Lower leg skin (tissue), 3 donors: ENCODE measurements at regions not wholly inside any gene's neighbourhood (a gene's known extent, or its start where the extent isn't known, plus 50 kb on each side); places are given as distances from the start of the nearest gene placed in this dataset.

Source experiments
- CTCF ChIP-seq, 3 donors: fragments of 450-650 bp; IDR thresholded peaks; one replicate each; pipeline ENCODE4 v1.5.1; 2016; ENCODE audit warnings: antibody characterized with exemption in 3 of 3, mild to moderate bottlenecking in 3 of 3, moderate library complexity in 2 of 3
- POLR2A ChIP-seq, 2 donors: fragments of 450-650 bp; IDR thresholded peaks; one replicate each; pipeline ENCODE4 v1.6.1; 2016 to 2017; ENCODE audit warnings: antibody characterized with exemption in 2 of 2, mild to moderate bottlenecking in 1 of 2, moderate library complexity in 1 of 2

- no peak for TF ChIP-seq CTCF (IDR thresholded peaks at IDR 0.05)
- TF ChIP-seq POLR2A (IDR thresholded peaks at IDR 0.05): no peak
These were observed 73.8 kb upstream of the SPINK5 start for GRCh38 chr5:147989994-147990393.
